Astrocyte (in vitro differentiated cells and primary cell): ENCODE measurements at regions not wholly inside any gene's neighbourhood (a gene's known extent, or its start where the extent isn't known, plus 50 kb on each side); places are given as distances from the start of the nearest gene placed in this dataset.

Experiments used
- DNase-seq: peaks from one replicate; pipeline ENCODE4 v3.0.0-alpha.2; 2010; ENCODE audit warnings: low read depth
- FAIRE-seq: peaks from 2 replicates; lab custom pipeline; 2011; peaks lifted over from hg19 to GRCh38; lab: Jason Lieb, UNC
- H2AFZ ChIP-seq: 2 replicates; pipeline ENCODE4 v1.6.0; 2012; ENCODE audit warnings: low read depth, low read length, inconsistent platforms
- H3K27ac ChIP-seq: 2 replicates; pipeline ENCODE4 v1.5.1; 2011; ENCODE audit warnings: low read depth, low read length, inconsistent platforms
- H3K27me3 ChIP-seq: 2 replicates; pipeline ENCODE4 v1.6.0; 2011; ENCODE audit warnings: low read length, inconsistent platforms; ENCODE audit not compliant: insufficient read depth
- H3K36me3 ChIP-seq: 2 replicates; pipeline ENCODE4 v1.5.1; 2011; ENCODE audit warnings: low read length, inconsistent platforms; ENCODE audit not compliant: insufficient read depth
- H3K4me1 ChIP-seq: 2 replicates; pipeline ENCODE4 v1.5.1; 2011; ENCODE audit warnings: low read length, inconsistent platforms; ENCODE audit not compliant: insufficient read depth
- H3K4me2 ChIP-seq: 2 replicates; pipeline ENCODE4 v1.6.0; 2012; ENCODE audit warnings: low read length, inconsistent platforms
- H3K4me3 ChIP-seq: 2 replicates; pipeline ENCODE4 v1.5.1; 2011; ENCODE audit warnings: low read depth, mild to moderate bottlenecking, low read length, inconsistent platforms; ENCODE audit not compliant: insufficient read depth
- H3K79me2 ChIP-seq: 2 replicates; pipeline ENCODE4 v1.6.0; 2012; ENCODE audit warnings: mild to moderate bottlenecking, low read length, inconsistent platforms; ENCODE audit not compliant: insufficient read depth
- H3K9ac ChIP-seq: 2 replicates; pipeline ENCODE4 v1.6.0; 2012; ENCODE audit warnings: mild to moderate bottlenecking, low read length, inconsistent platforms
- H3K9me3 ChIP-seq: 2 replicates; pipeline ENCODE4 v1.5.1; 2012; ENCODE audit warnings: low read depth, mild to moderate bottlenecking, low read length, inconsistent platforms; ENCODE audit not compliant: insufficient read depth
- H4K20me1 ChIP-seq: 2 replicates; pipeline ENCODE4 v1.6.0; 2012; ENCODE audit warnings: low read length, inconsistent platforms; ENCODE audit not compliant: insufficient read depth
- H3K27ac Mint-ChIP-seq: one replicate; pipeline ENCODE4 v1.8.0; 2021; ENCODE audit warnings: mild to moderate bottlenecking, mixed read lengths; ENCODE audit not compliant: unreplicated experiment
- H3K27me3 Mint-ChIP-seq: one replicate; pipeline ENCODE4 v1.8.0; 2021; ENCODE audit warnings: low read depth, mixed read lengths; ENCODE audit not compliant: unreplicated experiment
- H3K36me3 Mint-ChIP-seq: one replicate; pipeline ENCODE4 v1.8.0; 2021; ENCODE audit warnings: low read depth, mixed read lengths; ENCODE audit not compliant: unreplicated experiment
- H3K4me1 Mint-ChIP-seq: one replicate; pipeline ENCODE4 v1.8.0; 2021; ENCODE audit warnings: low read depth, mixed read lengths; ENCODE audit not compliant: unreplicated experiment
- H3K4me3 Mint-ChIP-seq: one replicate; pipeline ENCODE4 v1.8.0; 2021; ENCODE audit warnings: mild to moderate bottlenecking, moderate library complexity, mixed read lengths; ENCODE audit not compliant: unreplicated experiment
- H3K9me3 Mint-ChIP-seq: one replicate; pipeline ENCODE4 v1.8.0; 2021; ENCODE audit warnings: mild to moderate bottlenecking, mixed read lengths; ENCODE audit not compliant: unreplicated experiment
- CTCF ChIP-seq: IDR thresholded peaks from 2 replicates; pipeline ENCODE4 v1.5.1; 2011; ENCODE audit warnings: low read depth, mild to moderate bottlenecking, inconsistent platforms, low read length, moderate library complexity; ENCODE audit not compliant: insufficient read depth
- EZH2 ChIP-seq: IDR thresholded peaks from 2 replicates; pipeline ENCODE4 v1.6.1; 2012; ENCODE audit warnings: mild to moderate bottlenecking, low read length, inconsistent platforms; ENCODE audit not compliant: insufficient read depth

- no peaks in the 10 kb centered on the region for H3K4me1 ChIP-seq
- H3K9me3 ChIP-seq: no peaks in the 10 kb centered on the region
- Mint-ChIP-seq H3K36me3 (no peaks in the 10 kb centered on the region), H3K27me3 (no peaks in the 10 kb centered on the region), H3K4me1 (peaks cover 3% of the 10 kb centered on the region), H3K27ac (no peak overlapping the region), H3K9me3 (peaks cover 4% of the 10 kb centered on the region), H3K4me3 (no peak overlapping the region)
- H3K36me3 ChIP-seq: no peaks in the 10 kb centered on the region
- no peak overlapping the region for H2AFZ ChIP-seq
- H3K9ac ChIP-seq: no peak overlapping the region
- FAIRE-seq: no peak
- no peak for DNase-seq
- no peak for TF ChIP-seq EZH2
- no peak for TF ChIP-seq CTCF
- H3K27ac ChIP-seq: no peak overlapping the region
- no peak overlapping the region for H3K4me2 ChIP-seq
- no peaks in the 10 kb centered on the region for H4K20me1 ChIP-seq
- no peak overlapping the region for H3K4me3 ChIP-seq
- H3K79me2 ChIP-seq: no peaks in the 10 kb centered on the region
- no peaks in the 10 kb centered on the region for H3K27me3 ChIP-seq
Measured at GRCh38 chr5:30831605-30832004, 361.9 kb upstream of the CDH6 start.

GRCh38 chr5:30831123-30831522 is 362.4 kb upstream of the CDH6 start:
- no peaks in the 10 kb centered on the region for H3K27me3 ChIP-seq
- Mint-ChIP-seq H3K27ac (no peak overlapping the region), H3K36me3 (no peaks in the 10 kb centered on the region), H3K27me3 (no peaks in the 10 kb centered on the region), H3K9me3 (peaks cover 4% of the 10 kb centered on the region), H3K4me3 (no peak overlapping the region), H3K4me1 (peaks cover 3% of the 10 kb centered on the region)
- H3K4me2 ChIP-seq: no peak overlapping the region
- no peak overlapping the region for H3K4me3 ChIP-seq
- FAIRE-seq: no peak
- H3K9me3 ChIP-seq: no peaks in the 10 kb centered on the region
- no peak overlapping the region for H3K27ac ChIP-seq
- no peaks in the 10 kb centered on the region for H3K36me3 ChIP-seq
- H2AFZ ChIP-seq: no peak overlapping the region
- H3K9ac ChIP-seq: no peak overlapping the region
- DNase-seq: no peak
- H4K20me1 ChIP-seq: no peaks in the 10 kb centered on the region
- no peaks in the 10 kb centered on the region for H3K79me2 ChIP-seq
- TF ChIP-seq EZH2 (no peak), CTCF (no peak)
- no peaks in the 10 kb centered on the region for H3K4me1 ChIP-seq

GRCh38 chr5:30811298-30811697 is 382.2 kb upstream of the CDH6 start:
- Mint-ChIP-seq H3K36me3 (no peaks in the 10 kb centered on the region), H3K27me3 (no peaks in the 10 kb centered on the region), H3K9me3 (no peaks in the 10 kb centered on the region), H3K4me3 (no peak overlapping the region), H3K4me1 (no peaks in the 10 kb centered on the region), H3K27ac (no peak overlapping the region)
- H3K27ac ChIP-seq: no peak overlapping the region
- H3K4me3 ChIP-seq: no peak overlapping the region
- FAIRE-seq (no peak), DNase-seq (no peak)
- H3K27me3 ChIP-seq: no peaks in the 10 kb centered on the region
- H3K4me2 ChIP-seq: no peak overlapping the region
- no peaks in the 10 kb centered on the region for H3K9me3 ChIP-seq
- no peaks in the 10 kb centered on the region for H4K20me1 ChIP-seq
- no peaks in the 10 kb centered on the region for H3K36me3 ChIP-seq
- no peaks in the 10 kb centered on the region for H3K4me1 ChIP-seq
- no peak overlapping the region for H2AFZ ChIP-seq
- TF ChIP-seq EZH2 (no peak), CTCF (no peak)
- no peak overlapping the region for H3K9ac ChIP-seq
- no peaks in the 10 kb centered on the region for H3K79me2 ChIP-seq
